HepG2 (cell line): ENCODE measurements at regions not wholly inside any gene's neighbourhood (a gene's known extent, or its start where the extent isn't known, plus 50 kb on each side); places are given as distances from the start of the nearest gene placed in this dataset.

ENCODE experiments used
- ATAC-seq: fragments of 200-7000 bp; cut with Tn5 transposase; 3 replicates; pipeline ENCODE4 v1.9.1; 2020; ENCODE audit warnings: mild to moderate bottlenecking, moderate library complexity
- BruUV-seq: library from RNA; stranded (reverse); fragments of 400-500 nt; replicated peaks from 2 replicates; lab custom pipeline; 2021; lab: Mats Ljungman, UMichigan
- CTCF ChIA-PET: fragments of 300-600 bp; formaldehyde crosslinking; extraction: SDS; loops from one replicate; lab custom pipeline; 2021; ENCODE audit warnings: low total read pairs, inconsistent platforms, low intra/inter-chr PET ratio; lab: Yijun Ruan, JAX
- POLR2A ChIA-PET: fragments of 350-600 bp; sonication (Branson Sonifier 250); formaldehyde crosslinking; loops from one replicate; lab custom pipeline; 2020; ENCODE audit warnings: antibody characterized with exemption, inconsistent platforms; lab: Yijun Ruan, JAX
- DNase-seq: peaks from one replicate; pipeline ENCODE4 v3.0.0-alpha.2; 2015; ENCODE audit warnings: low spot score
- FAIRE-seq: peaks from 3 replicates; lab custom pipeline; 2011; peaks lifted over from hg19 to GRCh38; lab: Jason Lieb, UNC
- H2AFZ ChIP-seq: one replicate; pipeline ENCODE4 v1.6.1; 2011; ENCODE audit warnings: low read length, inconsistent platforms
- H3K27ac ChIP-seq: fragments of 300-600 bp; 3 replicates; pipeline ENCODE4 v1.8.0; 2011; ENCODE audit warnings: mixed run types, mild to moderate bottlenecking, mixed read lengths, low read length, inconsistent platforms; ENCODE audit not compliant: insufficient read depth; ENCODE audit errors: extremely low read length
- H3K27me3 ChIP-seq, 2 experiments: fragments of 200-600 bp in 1 of 2; 2 replicates in 1 of 2; 3 replicates in 1 of 2; pipeline versions ENCODE4 v1.6.0 to v1.8.0; 2011; ENCODE audit warnings: low read length in 2 of 2, mild to moderate bottlenecking in 2 of 2, moderate library complexity in 2 of 2, inconsistent platforms in 1 of 2; ENCODE audit not compliant: insufficient read depth in 2 of 2, control insufficient read depth in 1 of 2
- H3K36me3 ChIP-seq, 2 experiments: fragments of 200-600 bp in 1 of 2; replicated peaks in 1 of 2; 2 replicates in 1 of 2; 3 replicates in 1 of 2; pipeline versions ENCODE4 v1.5.1 to v1.8.0; 2011; ENCODE audit warnings: low read length in 2 of 2, inconsistent platforms in 1 of 2; ENCODE audit not compliant: insufficient read depth in 2 of 2, control insufficient read depth in 1 of 2
- H3K4me1 ChIP-seq: 2 replicates; pipeline ENCODE4 v1.5.1; 2012; ENCODE audit warnings: low read length, inconsistent platforms; ENCODE audit not compliant: insufficient read depth
- H3K4me2 ChIP-seq: 2 replicates; pipeline ENCODE4 v1.6.0; 2011; ENCODE audit warnings: low read depth, low read length, inconsistent platforms
- H3K4me3 ChIP-seq, 3 experiments: fragments of 200-600 bp in 1 of 3; sonication (generic), shearing (Covaris generic) in 1 of 3; replicated peaks in 1 of 3; 2 replicates each; pipeline ENCODE4 v1.5.1; 2011 to 2016; ENCODE audit warnings: low read length in 3 of 3, inconsistent platforms in 2 of 3, low read depth in 2 of 3, mild to moderate bottlenecking in 2 of 3, control low read depth in 1 of 3, mixed read lengths in 1 of 3; ENCODE audit not compliant: insufficient read depth in 1 of 3
- H3K79me2 ChIP-seq: one replicate; pipeline ENCODE4 v1.6.1; 2011; ENCODE audit warnings: low read length, inconsistent platforms; ENCODE audit not compliant: insufficient read depth
- H3K9ac ChIP-seq: 2 replicates; pipeline ENCODE4 v1.6.0; 2011; ENCODE audit warnings: mild to moderate bottlenecking, low read depth, low read length, inconsistent platforms; ENCODE audit not compliant: insufficient read depth
- H3K9me3 ChIP-seq: 2 replicates; pipeline ENCODE4 v1.5.1; 2012; ENCODE audit warnings: mild to moderate bottlenecking, low read length
- H4K20me1 ChIP-seq: 2 replicates; pipeline ENCODE4 v1.6.0; 2011; ENCODE audit warnings: inconsistent platforms, mild to moderate bottlenecking, low read length, moderate library complexity; ENCODE audit not compliant: insufficient read depth
- HNRNPL ChIP-seq: fragments of 200-400 bp; formaldehyde crosslinking; IDR thresholded peaks from 2 replicates; pipeline ENCODE4 v1.6.1; 2017; ENCODE audit warnings: mild to moderate bottlenecking, low read depth, low read length
- HNRNPUL1 ChIP-seq: fragments of 200-400 bp; formaldehyde crosslinking; IDR thresholded peaks from 2 replicates; pipeline ENCODE4 v1.6.1; 2017; ENCODE audit warnings: low read depth, mild to moderate bottlenecking, low read length, moderate library complexity
- ISX ChIP-seq: sonication (generic); formaldehyde crosslinking; conservative IDR thresholded peaks from 2 replicates; pipeline ENCODE4 v1.5.0; 2020; ENCODE audit warnings: missing genetic modification reagents
- JUNB ChIP-seq: sonication (generic); formaldehyde crosslinking; IDR thresholded peaks from 2 replicates; pipeline ENCODE4 v1.8.0; 2022; ENCODE audit warnings: missing genetic modification reagents, mild to moderate bottlenecking, borderline replicate concordance
- KIAA2018 ChIP-seq: sonication (generic); formaldehyde crosslinking; IDR thresholded peaks from 2 replicates; pipeline ENCODE4 v1.5.0; 2020; ENCODE audit warnings: mild to moderate bottlenecking, missing genetic modification reagents, borderline replicate concordance
- NFE2L1 ChIP-seq: sonication (generic); formaldehyde crosslinking; IDR thresholded peaks from 2 replicates; pipeline ENCODE4 v1.4.0; 2020; ENCODE audit warnings: missing genetic modification reagents, mild to moderate bottlenecking, borderline replicate concordance
- RFXANK ChIP-seq: IDR thresholded peaks from 2 replicates; pipeline ENCODE4 v1.6.1; 2016
- SPEN ChIP-seq: sonication (generic); formaldehyde crosslinking; IDR thresholded peaks from 2 replicates; pipeline ENCODE4 v1.5.1; 2020; ENCODE audit warnings: low read depth, mild to moderate bottlenecking, missing genetic modification reagents
- YEATS2 ChIP-seq: sonication (generic); formaldehyde crosslinking; IDR thresholded peaks from 2 replicates; pipeline ENCODE4 v1.4.0; 2020; ENCODE audit warnings: missing genetic modification reagents, borderline replicate concordance
- WGBS: methylation state at CpG from one replicate; pipeline ENCODE4 v1.1.6; 2017; ENCODE audit warnings: low lambda C conversion rate; 5-methylcytosine and 5-hydroxymethylcytosine counted together
- in situ Hi-C: cut with HindIII; loops from 2 replicates; pipeline ENCODE4 v1.10.0; 2017; ENCODE audit warnings: low pct_unique_long_range_greater_than_20kb; ENCODE audit not compliant: extremely low pct_ligation_motif_present
- intact Hi-C: fragments of 100-400 bp; cut with micrococcal nuclease; formaldehyde crosslinking; loops from one replicate; pipeline ENCODE4 v1.10.0; 2022; ENCODE audit not compliant: unreplicated experiment
- TF ChIP-seq, protein P1 (sequence below): IDR thresholded peaks from 2 replicates; pipeline ENCODE4 v1.6.1; 2018; ENCODE audit warnings: missing genetic modification reagents, mild to moderate bottlenecking, missing compliant biosample characterization

DNA sequence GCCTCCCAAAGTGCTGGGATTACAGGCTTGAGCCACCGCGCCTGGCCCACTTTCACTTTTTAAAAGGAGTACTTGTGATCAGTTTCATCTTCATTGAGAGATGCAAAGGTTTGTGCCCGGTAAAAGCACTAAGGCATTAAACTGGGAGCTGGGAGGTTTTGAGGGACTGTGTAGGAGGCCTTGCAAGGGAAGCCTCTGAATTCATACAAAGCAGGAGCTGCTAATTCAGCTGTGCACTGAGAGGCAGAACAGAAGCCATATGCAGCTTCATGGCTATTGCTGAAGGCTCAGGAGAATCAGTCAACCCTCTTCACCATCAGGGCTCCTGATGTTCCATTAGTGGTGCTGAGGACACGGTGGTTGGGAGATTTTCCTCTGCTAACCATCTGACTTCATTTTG lies 77.7 kb downstream of the GPR88 start:
- ATAC-seq (no peak; the same call in 2 of the 3 replicates), FAIRE-seq (no peak), DNase-seq (no peak)
- H3K27ac ChIP-seq = no peak overlapping the region
- H3K9ac ChIP-seq = no peak overlapping the region
- H3K4me2 ChIP-seq = no peak overlapping the region
- H3K27me3 ChIP-seq = no peaks in the 10 kb centered on the region; a peak in 1 of 5 replicates
- H4K20me1 ChIP-seq = no peaks in the 10 kb centered on the region
- in situ Hi-C loops = no loop called here
- H2AFZ ChIP-seq = no peak overlapping the region
- TF ChIP-seq JUNB (CRISPR knock-in tag) (no peak), HNRNPUL1 (no peak), SPEN (CRISPR knock-in tag) (no peak), ISX (CRISPR knock-in tag) (no peak), HNRNPL (no peak), KIAA2018 (CRISPR knock-in tag) (no peak), NFE2L1 (no peak), RFXANK (CRISPR knock-in tag) (no peak), YEATS2 (CRISPR knock-in tag) (no peak)
- TF ChIP-seq, protein P1, sequence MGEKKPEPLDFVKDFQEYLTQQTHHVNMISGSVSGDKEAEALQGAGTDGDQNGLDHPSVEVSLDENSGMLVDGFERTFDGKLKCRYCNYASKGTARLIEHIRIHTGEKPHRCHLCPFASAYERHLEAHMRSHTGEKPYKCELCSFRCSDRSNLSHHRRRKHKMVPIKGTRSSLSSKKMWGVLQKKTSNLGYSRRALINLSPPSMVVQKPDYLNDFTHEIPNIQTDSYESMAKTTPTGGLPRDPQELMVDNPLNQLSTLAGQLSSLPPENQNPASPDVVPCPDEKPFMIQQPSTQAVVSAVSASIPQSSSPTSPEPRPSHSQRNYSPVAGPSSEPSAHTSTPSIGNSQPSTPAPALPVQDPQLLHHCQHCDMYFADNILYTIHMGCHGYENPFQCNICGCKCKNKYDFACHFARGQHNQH (CRISPR knock-in tag) = no peak
- H3K9me3 ChIP-seq = no peaks in the 10 kb centered on the region
- BruUV-seq = no TSS peak
- WGBS = 90% methylated on average over 3 of the region's 4 CpGs
- no peak overlapping the region for H3K4me3 ChIP-seq
- intact Hi-C loops = no loop called here
- peaks cover 15% of the 10 kb centered on the region; the same call in 1 of the 2 replicates for H3K4me1 ChIP-seq
- POLR2A ChIA-PET = no interaction called here
- no peaks in the 10 kb centered on the region for H3K79me2 ChIP-seq
- CTCF ChIA-PET = no interaction called here
- H3K36me3 ChIP-seq = no peaks in the 10 kb centered on the region
